H9 (cell line): ENCODE measurements at regions not wholly inside any gene's neighbourhood (a gene's known extent, or its start where the extent isn't known, plus 50 kb on each side); places are given as distances from the start of the nearest gene placed in this dataset.

Experiments used
- DNase-seq: peaks from one replicate; pipeline ENCODE4 v3.0.0-alpha.2; 2017
- H2AFZ ChIP-seq: one replicate; pipeline ENCODE4 v1.6.1; 2013; ENCODE audit warnings: mild to moderate bottlenecking, low read length, control low read depth, moderate library complexity
- H2AK5ac ChIP-seq: 2 replicates; pipeline ENCODE4 v1.6.1; 2013; ENCODE audit warnings: low read length, control low read depth, mixed read lengths; ENCODE audit not compliant: insufficient read length
- H2BK120ac ChIP-seq: one replicate; pipeline ENCODE4 v1.6.1; 2013; ENCODE audit warnings: low read depth, mild to moderate bottlenecking, low read length, control low read depth, inconsistent platforms; ENCODE audit not compliant: poor library complexity, severe bottlenecking
- H2BK12ac ChIP-seq: 2 replicates; pipeline ENCODE4 v1.6.1; 2013; ENCODE audit warnings: low read length, control low read depth, mixed read lengths, low read depth; ENCODE audit not compliant: insufficient read length
- H2BK15ac ChIP-seq: 2 replicates; pipeline ENCODE4 v1.6.1; 2013; ENCODE audit warnings: low read depth, low read length, control low read depth
- H2BK20ac ChIP-seq: one replicate; pipeline ENCODE4 v1.6.1; 2013; ENCODE audit warnings: low read depth, mild to moderate bottlenecking, low read length, control low read depth, inconsistent platforms; ENCODE audit not compliant: poor library complexity, severe bottlenecking
- H2BK5ac ChIP-seq: 2 replicates; pipeline ENCODE4 v1.6.1; 2013; ENCODE audit warnings: low read length, control low read depth, mixed read lengths; ENCODE audit not compliant: insufficient read length
- H3K14ac ChIP-seq: 2 replicates; pipeline ENCODE4 v1.6.1; 2013; ENCODE audit warnings: low read length, control low read depth; ENCODE audit not compliant: insufficient read depth
- H3K18ac ChIP-seq: 2 replicates; pipeline ENCODE4 v1.6.1; 2013; ENCODE audit warnings: low read depth, mild to moderate bottlenecking, mixed read lengths, low read length, control low read depth; ENCODE audit not compliant: insufficient read length
- H3K23ac ChIP-seq: 2 replicates; pipeline ENCODE4 v1.6.1; 2013; ENCODE audit warnings: low read length, control low read depth, mixed read lengths, low read depth; ENCODE audit not compliant: insufficient read length
- H3K23me2 ChIP-seq: 2 replicates; pipeline ENCODE4 v1.6.1; 2013; ENCODE audit warnings: low read depth, mild to moderate bottlenecking, mixed read lengths, low read length, control low read depth; ENCODE audit not compliant: insufficient read length, poor library complexity, severe bottlenecking
- H3K27ac ChIP-seq: 2 replicates; pipeline ENCODE4 v1.5.1; 2013; ENCODE audit warnings: low read length, control low read depth, mixed read lengths, low read depth; ENCODE audit not compliant: insufficient read length
- H3K27me3 ChIP-seq: 2 replicates; pipeline ENCODE4 v1.6.1; 2013; ENCODE audit warnings: low read length, control low read depth, inconsistent platforms; ENCODE audit not compliant: insufficient read depth
- H3K4ac ChIP-seq: 2 replicates; pipeline ENCODE4 v1.6.1; 2013; ENCODE audit warnings: low read depth, mild to moderate bottlenecking, control low read depth, inconsistent platforms, low read length, moderate library complexity
- H3K4me1 ChIP-seq: 2 replicates; pipeline ENCODE4 v1.6.1; 2013; ENCODE audit warnings: low read length, control low read depth, inconsistent platforms; ENCODE audit not compliant: insufficient read depth
- H3K4me2 ChIP-seq: 2 replicates; pipeline ENCODE4 v1.6.1; 2013; ENCODE audit warnings: low read length, control low read depth, mixed read lengths; ENCODE audit not compliant: insufficient read length, insufficient read depth
- H3K56ac ChIP-seq: 2 replicates; pipeline ENCODE4 v1.6.1; 2013; ENCODE audit warnings: low read depth, mild to moderate bottlenecking, mixed read lengths, low read length, control low read depth; ENCODE audit not compliant: insufficient read length
- H3K79me1 ChIP-seq: 2 replicates; pipeline ENCODE4 v1.6.1; 2013; ENCODE audit warnings: low read depth, mild to moderate bottlenecking, moderate library complexity, low read length, control low read depth, inconsistent platforms; ENCODE audit not compliant: insufficient read depth, poor library complexity, severe bottlenecking
- H3K79me2 ChIP-seq: 2 replicates; pipeline ENCODE4 v1.6.1; 2013; ENCODE audit warnings: low read length, control low read depth, inconsistent platforms; ENCODE audit not compliant: insufficient read depth
- H3K9ac ChIP-seq: 2 replicates; pipeline ENCODE4 v1.6.1; 2013; ENCODE audit warnings: low read length, control low read depth, mixed read lengths; ENCODE audit not compliant: insufficient read length; ENCODE audit errors: extremely low read depth
- H3K9me3 ChIP-seq: one replicate; pipeline ENCODE4 v1.6.1; 2013; ENCODE audit warnings: low read depth, low read length, inconsistent platforms; ENCODE audit not compliant: control insufficient read depth
- H3T11ph ChIP-seq: one replicate; pipeline ENCODE4 v1.6.1; 2013; ENCODE audit warnings: mild to moderate bottlenecking, low read length, control low read depth, inconsistent platforms
- H4K20me1 ChIP-seq: one replicate; pipeline ENCODE4 v1.6.1; 2013; ENCODE audit not compliant: control insufficient read depth, insufficient read length, insufficient read depth
- H4K5ac ChIP-seq: 2 replicates; pipeline ENCODE4 v1.6.1; 2013; ENCODE audit warnings: low read depth, mild to moderate bottlenecking, mixed read lengths, low read length, control low read depth; ENCODE audit not compliant: insufficient read length
- H4K8ac ChIP-seq: replicated peaks from 2 replicates; pipeline ENCODE4 v1.6.1; 2013; ENCODE audit warnings: low read length, control low read depth, mixed read lengths, low read depth; ENCODE audit not compliant: insufficient read length
- H4K91ac ChIP-seq: 2 replicates; pipeline ENCODE4 v1.6.1; 2013; ENCODE audit warnings: low read depth, mild to moderate bottlenecking, moderate library complexity, mixed read lengths, low read length, control low read depth; ENCODE audit not compliant: insufficient read length
- H3K27ac Mint-ChIP-seq, 3 experiments: 2 replicates in 2 of 3; 3 replicates in 1 of 3; pipeline ENCODE4 v1.8.0; 2020 to 2021; ENCODE audit warnings: mixed read lengths in 3 of 3, mild to moderate bottlenecking in 1 of 3, moderate library complexity in 1 of 3
- H3K27me3 Mint-ChIP-seq: 2 replicates; pipeline ENCODE4 v1.8.0; 2021; ENCODE audit warnings: low read depth, mild to moderate bottlenecking, moderate library complexity, mixed read lengths
- H3K36me3 Mint-ChIP-seq, 3 experiments: 2 replicates in 2 of 3; 3 replicates in 1 of 3; pipeline ENCODE4 v1.8.0; 2020 to 2021; ENCODE audit warnings: low read depth in 3 of 3, mixed read lengths in 3 of 3; ENCODE audit not compliant: insufficient read depth in 1 of 3
- H3K4me1 Mint-ChIP-seq, 2 experiments: 2 replicates each; pipeline ENCODE4 v1.8.0; 2020; ENCODE audit warnings: mixed read lengths in 2 of 2
- H3K4me3 Mint-ChIP-seq, 2 experiments: 2 replicates in 1 of 2; 3 replicates in 1 of 2; pipeline ENCODE4 v1.8.0; 2020 to 2021; ENCODE audit warnings: mild to moderate bottlenecking in 2 of 2, mixed read lengths in 2 of 2, moderate library complexity in 1 of 2
- H3K9me3 Mint-ChIP-seq, 2 experiments: 2 replicates in 1 of 2; 3 replicates in 1 of 2; pipeline ENCODE4 v1.8.0; 2020; ENCODE audit warnings: mild to moderate bottlenecking in 2 of 2, mixed read lengths in 2 of 2, moderate library complexity in 1 of 2
- WGBS: extraction: QIAGEN DNeasy Blood & Tissue Kit; methylation state at CpG from one replicate; pipeline ENCODE4 v1.1.7; 2013; ENCODE audit warnings: missing lambda C conversion rate, low lambda C conversion rate, mixed read lengths; ENCODE audit not compliant: insufficient read length; ENCODE audit errors: extremely low coverage; 5-methylcytosine and 5-hydroxymethylcytosine counted together
- TF ChIP-seq, protein P1 (sequence below): fragments of 200-600 bp; sonication (generic); conservative IDR thresholded peaks from 3 replicates; pipeline ENCODE4 v1.8.0; 2021; ENCODE audit warnings: antibody characterized with exemption, mild to moderate bottlenecking

DNA sequence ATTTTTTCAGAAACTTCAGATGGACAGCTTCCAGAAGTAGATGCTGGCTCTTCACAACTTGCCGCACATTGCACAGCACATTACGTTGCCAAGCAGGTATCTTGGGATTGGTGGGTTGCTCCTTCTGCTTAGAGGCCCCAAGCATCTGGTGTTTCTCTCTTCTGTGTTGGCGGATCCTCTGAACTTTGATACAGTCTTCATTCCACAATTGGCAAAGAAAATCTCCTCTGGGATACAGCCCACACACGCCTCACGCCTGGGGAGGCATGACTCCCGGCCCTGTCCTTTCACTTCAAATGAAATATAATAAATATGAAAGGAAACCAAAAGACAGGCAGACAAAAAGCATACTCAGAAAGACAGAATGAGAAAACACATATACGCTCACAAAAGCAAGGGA, 72.3 kb upstream of the PPP2R5A start:
- H3K9me3 Mint-ChIP-seq = no peaks in the 10 kb centered on the region
- Histone ChIP-seq H4K91ac (no peak overlapping the region), H3K27me3 (no peaks in the 10 kb centered on the region), H3K79me2 (no peaks in the 10 kb centered on the region), H3K23ac (no peak overlapping the region), H3T11ph (no peak overlapping the region), H3K9ac (no peak overlapping the region), H4K8ac (no peak overlapping the region), H3K9me3 (no peaks in the 10 kb centered on the region), H2BK5ac (no peak overlapping the region), H3K4me2 (no peak overlapping the region), H3K56ac (no peak overlapping the region), H2AFZ (no peak overlapping the region), H3K14ac (no peak overlapping the region), H2BK120ac (no peak overlapping the region), H2BK20ac (no peak overlapping the region), H3K79me1 (no peaks in the 10 kb centered on the region), H3K18ac (no peak overlapping the region), H2BK15ac (no peak overlapping the region), H3K4me1 (no peaks in the 10 kb centered on the region), H2AK5ac (no peak overlapping the region), H4K5ac (no peak overlapping the region), H3K27ac (no peak overlapping the region), H2BK12ac (no peak overlapping the region), H3K23me2 (no peaks in the 10 kb centered on the region), H4K20me1 (no peaks in the 10 kb centered on the region), H3K4ac (no peak overlapping the region)
- peaks cover 14 to 18% of the 10 kb centered on the region in 2 experiments for H3K4me1 Mint-ChIP-seq
- no peak overlapping the region for H3K4me3 Mint-ChIP-seq
- DNase-seq = no peak
- no peaks in the 10 kb centered on the region for H3K27me3 Mint-ChIP-seq
- no peak overlapping the region for H3K27ac Mint-ChIP-seq
- TF ChIP-seq, protein P1, sequence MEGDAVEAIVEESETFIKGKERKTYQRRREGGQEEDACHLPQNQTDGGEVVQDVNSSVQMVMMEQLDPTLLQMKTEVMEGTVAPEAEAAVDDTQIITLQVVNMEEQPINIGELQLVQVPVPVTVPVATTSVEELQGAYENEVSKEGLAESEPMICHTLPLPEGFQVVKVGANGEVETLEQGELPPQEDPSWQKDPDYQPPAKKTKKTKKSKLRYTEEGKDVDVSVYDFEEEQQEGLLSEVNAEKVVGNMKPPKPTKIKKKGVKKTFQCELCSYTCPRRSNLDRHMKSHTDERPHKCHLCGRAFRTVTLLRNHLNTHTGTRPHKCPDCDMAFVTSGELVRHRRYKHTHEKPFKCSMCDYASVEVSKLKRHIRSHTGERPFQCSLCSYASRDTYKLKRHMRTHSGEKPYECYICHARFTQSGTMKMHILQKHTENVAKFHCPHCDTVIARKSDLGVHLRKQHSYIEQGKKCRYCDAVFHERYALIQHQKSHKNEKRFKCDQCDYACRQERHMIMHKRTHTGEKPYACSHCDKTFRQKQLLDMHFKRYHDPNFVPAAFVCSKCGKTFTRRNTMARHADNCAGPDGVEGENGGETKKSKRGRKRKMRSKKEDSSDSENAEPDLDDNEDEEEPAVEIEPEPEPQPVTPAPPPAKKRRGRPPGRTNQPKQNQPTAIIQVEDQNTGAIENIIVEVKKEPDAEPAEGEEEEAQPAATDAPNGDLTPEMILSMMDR = no peak
- no CpG with 5 or more reads among the region's 7 CpGs for WGBS
- H3K36me3 Mint-ChIP-seq = no peaks in the 10 kb centered on the region; a peak in 1 of 7 replicates
